ENCODE measurements at regions not wholly inside any gene's neighbourhood (a gene's known extent, or its start where the extent isn't known, plus 50 kb on each side); places are given as distances from the start of the nearest gene placed in this dataset.

- DNase-seq (ENCODE audit: low read depth) = no peak
- H3K4me3 ChIP-seq (ENCODE audit: control insufficient read depth, low read depth, low read length) = no peak overlapping the region
- TF ChIP-seq CTCF (IDR thresholded peaks at IDR 0.05; ENCODE audit: control insufficient read depth, insufficient read depth, low read depth, low read length, missing control alignments) = no peak
Observed at GRCh38 chr16:85491798-85492294, 121.3 kb upstream of the GSE1 start.

GRCh38 chr16:85492295-85492864 is 120.7 kb upstream of the GSE1 start:
- TF ChIP-seq CTCF (IDR thresholded peaks at IDR 0.05; ENCODE audit: control insufficient read depth, insufficient read depth, low read depth, low read length, missing control alignments) = no peak
- DNase-seq (ENCODE audit: low read depth) = no peak
- H3K4me3 ChIP-seq (ENCODE audit: control insufficient read depth, low read depth, low read length) = no peak overlapping the region

GRCh38 chr16:85494315-85494714 is 118.8 kb upstream of the GSE1 start:
- no peak for DNase-seq (ENCODE audit: low read depth)
- H3K4me3 ChIP-seq (ENCODE audit: control insufficient read depth, low read depth, low read length) = no peak overlapping the region
- no peak for TF ChIP-seq CTCF (IDR thresholded peaks at IDR 0.05; ENCODE audit: control insufficient read depth, insufficient read depth, low read depth, low read length, missing control alignments)

- no peak overlapping the region for H3K4me3 ChIP-seq (ENCODE audit: control insufficient read depth, low read depth, low read length)
- no peak for DNase-seq (ENCODE audit: low read depth)
- no peak for TF ChIP-seq CTCF (IDR thresholded peaks at IDR 0.05; ENCODE audit: control insufficient read depth, insufficient read depth, low read depth, low read length, missing control alignments)
Observed at GRCh38 chr16:85495259-85495658, 117.9 kb upstream of the GSE1 start.

GRCh38 chr16:85495823-85496538 is 117.1 kb upstream of the GSE1 start:
- H3K4me3 ChIP-seq (ENCODE audit: control insufficient read depth, low read depth, low read length) = no peak overlapping the region
- no peak for TF ChIP-seq CTCF (IDR thresholded peaks at IDR 0.05; ENCODE audit: control insufficient read depth, insufficient read depth, low read depth, low read length, missing control alignments)
- no peak for DNase-seq (ENCODE audit: low read depth)

- no peak for DNase-seq (ENCODE audit: low read depth)
- no peak for TF ChIP-seq CTCF (IDR thresholded peaks at IDR 0.05; ENCODE audit: control insufficient read depth, insufficient read depth, low read depth, low read length, missing control alignments)
- H3K4me3 ChIP-seq (ENCODE audit: control insufficient read depth, low read depth, low read length) = no peak overlapping the region
Observed at GRCh38 chr16:85497622-85498314, 115.4 kb upstream of the GSE1 start.
